ENCODE measurements at regions not wholly inside any gene's neighbourhood (a gene's known extent, or its start where the extent isn't known, plus 50 kb on each side); places are given as distances from the start of the nearest gene placed in this dataset.

DNA sequence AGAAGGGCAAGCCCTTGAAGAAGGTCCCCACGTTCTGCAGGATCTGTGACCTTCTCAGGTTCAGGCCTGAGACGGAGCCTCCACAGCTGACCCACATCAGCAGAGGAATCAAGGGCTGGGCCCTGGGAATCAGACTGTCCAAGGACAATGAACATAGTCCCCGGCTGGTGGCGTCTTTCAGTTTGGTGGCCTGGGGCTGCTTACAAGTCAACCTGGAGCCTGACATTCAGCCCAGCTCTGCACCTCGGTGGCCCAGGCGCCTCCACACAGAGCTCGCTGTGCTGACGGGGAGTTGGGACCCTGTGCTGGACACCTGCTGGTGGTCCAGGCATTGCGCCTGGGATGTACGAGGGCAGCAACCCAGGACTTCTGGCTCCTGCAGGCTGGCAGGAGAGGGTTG, 523.5 kb downstream of the TBC1D22A start:
- TF ChIP-seq, protein P1, sequence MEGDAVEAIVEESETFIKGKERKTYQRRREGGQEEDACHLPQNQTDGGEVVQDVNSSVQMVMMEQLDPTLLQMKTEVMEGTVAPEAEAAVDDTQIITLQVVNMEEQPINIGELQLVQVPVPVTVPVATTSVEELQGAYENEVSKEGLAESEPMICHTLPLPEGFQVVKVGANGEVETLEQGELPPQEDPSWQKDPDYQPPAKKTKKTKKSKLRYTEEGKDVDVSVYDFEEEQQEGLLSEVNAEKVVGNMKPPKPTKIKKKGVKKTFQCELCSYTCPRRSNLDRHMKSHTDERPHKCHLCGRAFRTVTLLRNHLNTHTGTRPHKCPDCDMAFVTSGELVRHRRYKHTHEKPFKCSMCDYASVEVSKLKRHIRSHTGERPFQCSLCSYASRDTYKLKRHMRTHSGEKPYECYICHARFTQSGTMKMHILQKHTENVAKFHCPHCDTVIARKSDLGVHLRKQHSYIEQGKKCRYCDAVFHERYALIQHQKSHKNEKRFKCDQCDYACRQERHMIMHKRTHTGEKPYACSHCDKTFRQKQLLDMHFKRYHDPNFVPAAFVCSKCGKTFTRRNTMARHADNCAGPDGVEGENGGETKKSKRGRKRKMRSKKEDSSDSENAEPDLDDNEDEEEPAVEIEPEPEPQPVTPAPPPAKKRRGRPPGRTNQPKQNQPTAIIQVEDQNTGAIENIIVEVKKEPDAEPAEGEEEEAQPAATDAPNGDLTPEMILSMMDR (IDR thresholded peaks at IDR 0.05) = no peak
- no peak for TF ChIP-seq POLR2AphosphoS5 (IDR thresholded peaks at IDR 0.05)
- TF ChIP-seq POLR2A (IDR thresholded peaks at IDR 0.05) = no peak
- no peak for TF ChIP-seq EP300 (IDR thresholded peaks at IDR 0.05)
